GM12872 (cell line): ENCODE measurements at regions not wholly inside any gene's neighbourhood (a gene's known extent, or its start where the extent isn't known, plus 50 kb on each side); places are given as distances from the start of the nearest gene placed in this dataset.

Source experiments
- CTCF ChIP-seq: IDR thresholded peaks from 3 replicates; pipeline ENCODE4 v1.5.1; 2011; ENCODE audit warnings: low read depth, mild to moderate bottlenecking, low read length, moderate library complexity; ENCODE audit not compliant: insufficient read depth

GRCh38 chr16:66155933-66156332, 210.6 kb upstream of the CDH5 start:
- no peak for TF ChIP-seq CTCF

GRCh38 chr16:66154801-66155200, 211.7 kb upstream of the CDH5 start:
- no peak for TF ChIP-seq CTCF

GRCh38 chr16:66152823-66153393, 213.6 kb upstream of the CDH5 start:
- no peak for TF ChIP-seq CTCF

- no peak for TF ChIP-seq CTCF
Measured at GRCh38 chr16:66152181-66152580, 214.3 kb upstream of the CDH5 start.

GRCh38 chr16:66150698-66151482, 215.6 kb upstream of the CDH5 start:
- TF ChIP-seq CTCF: no peak

- no peak for TF ChIP-seq CTCF
Measured at GRCh38 chr16:66147291-66147690, 219.2 kb upstream of the CDH5 start.

- no peak for TF ChIP-seq CTCF
Measured at GRCh38 chr16:66146798-66147197, 219.7 kb upstream of the CDH5 start.
